Posterior cingulate gyrus (tissue), 11 donors: ENCODE measurements at regions not wholly inside any gene's neighbourhood (a gene's known extent, or its start where the extent isn't known, plus 50 kb on each side); places are given as distances from the start of the nearest gene placed in this dataset.

ENCODE experiments used
- DNase-seq, 10 donors: peaks; one replicate each; pipeline versions ENCODE4 v3.0.0 to v3.0.0-alpha.2; 2020 to 2021; ENCODE audit warnings: mixed read lengths in 3 of 10
- intact Hi-C: fragments of 100-400 bp; cut with DNase I; formaldehyde crosslinking; loops from one replicate; pipeline ENCODE4 v1.15.1; 2023

- no peak for DNase-seq
- intact Hi-C loops, result no loop called here
These were observed 50.5 kb downstream of the RGS12 start for GRCh38 chr4:3343358-3343757.

GRCh38 chr4:3344104-3344503 lies 51.3 kb downstream of the RGS12 start:
- DNase-seq, result no peak
- intact Hi-C loops, result no loop called here

- no peak for DNase-seq
- intact Hi-C loops, result no loop called here
These were observed 51.8 kb downstream of the RGS12 start for GRCh38 chr4:3344596-3344995.

- DNase-seq, result no peak
- intact Hi-C loops, result no loop called here
These were observed 52.6 kb downstream of the RGS12 start for GRCh38 chr4:3345384-3345783.

GRCh38 chr4:3346146-3346545 lies 53.3 kb downstream of the RGS12 start:
- intact Hi-C loops, result loop anchor here (1.0 to 2.0 kb wide), 2 partner anchors 98 to 135 kb away; no protein-coding TSS in a partner anchor
- DNase-seq, result no peak

- DNase-seq, result no peak
- intact Hi-C loops, result loop anchor here (2.0 kb wide), 1 partner anchor 133 kb away; no protein-coding TSS in a partner anchor
These were observed 55.0 kb downstream of the RGS12 start for GRCh38 chr4:3347871-3348270.

GRCh38 chr4:3348621-3349020 lies 55.8 kb downstream of the RGS12 start:
- DNase-seq, result no peak
- intact Hi-C loops, result no loop called here

GRCh38 chr4:3349116-3349515 lies 56.3 kb downstream of the RGS12 start:
- DNase-seq, result no peak
- intact Hi-C loops, result no loop called here

- intact Hi-C loops, result no loop called here
- DNase-seq, result peak in 1 of 10 donors; percentile 5
These were observed 59.2 kb downstream of the RGS12 start for GRCh38 chr4:3351997-3352396.

GRCh38 chr4:3352505-3352904 lies 59.7 kb downstream of the RGS12 start:
- intact Hi-C loops, result no loop called here
- DNase-seq, result no peak

GRCh38 chr4:3352941-3353594 lies 60.2 kb downstream of the RGS12 start:
- peak in 1 of 10 donors; percentile 5 for DNase-seq
- intact Hi-C loops, result no loop called here

GRCh38 chr4:3353752-3354454 lies 61.1 kb downstream of the RGS12 start:
- no peak for DNase-seq
- intact Hi-C loops, result no loop called here

- intact Hi-C loops, result no loop called here
- no peak for DNase-seq
These were observed 61.6 kb downstream of the RGS12 start for GRCh38 chr4:3354455-3354811.

- no peak for DNase-seq
- intact Hi-C loops, result no loop called here
These were observed 62.5 kb downstream of the RGS12 start for GRCh38 chr4:3355266-3355748.

- no peak for DNase-seq
- intact Hi-C loops, result no loop called here
These were observed 65.8 kb downstream of the RGS12 start for GRCh38 chr4:3358656-3359055.

GRCh38 chr4:3360777-3361176 lies 68.0 kb downstream of the RGS12 start:
- intact Hi-C loops, result no loop called here

GRCh38 chr4:3361406-3361805 lies 68.6 kb downstream of the RGS12 start:
- no peak for DNase-seq
- intact Hi-C loops, result no loop called here

More at GRCh38 chr4:3360777-3361176, 68.0 kb downstream of the RGS12 start:
- no peak for DNase-seq

- intact Hi-C loops, result no loop called here
These were observed 69.1 kb downstream of the RGS12 start for GRCh38 chr4:3361896-3362295.

GRCh38 chr4:3362431-3363287 lies 69.8 kb downstream of the RGS12 start:
- intact Hi-C loops, result no loop called here
- DNase-seq, result no peak

More at GRCh38 chr4:3361896-3362295, 69.1 kb downstream of the RGS12 start:
- DNase-seq, result no peak

GRCh38 chr4:3363411-3364141 lies 70.8 kb downstream of the RGS12 start:
- intact Hi-C loops, result no loop called here
- peak in 1 of 10 donors; percentile 81 for DNase-seq
